GM15510 (cell line): ENCODE measurements at regions not wholly inside any gene's neighbourhood (a gene's known extent, or its start where the extent isn't known, plus 50 kb on each side); places are given as distances from the start of the nearest gene placed in this dataset.
A peak's percentile ranks its signal among the peaks of the same experiment; 100 is the strongest.

ENCODE experiments used
- POLR2A ChIP-seq: IDR thresholded peaks from 3 replicates; pipeline ENCODE4 v1.6.1; 2011; ENCODE audit warnings: borderline replicate concordance; ENCODE audit not compliant: insufficient read length; ENCODE audit errors: extremely low read depth

GRCh38 chrX:39811376-39811775, 286.4 kb downstream of the BCOR start:
- TF ChIP-seq POLR2A: no peak

- TF ChIP-seq POLR2A: no peak
These were observed 284.0 kb downstream of the BCOR start for GRCh38 chrX:39813631-39814277.

DNA sequence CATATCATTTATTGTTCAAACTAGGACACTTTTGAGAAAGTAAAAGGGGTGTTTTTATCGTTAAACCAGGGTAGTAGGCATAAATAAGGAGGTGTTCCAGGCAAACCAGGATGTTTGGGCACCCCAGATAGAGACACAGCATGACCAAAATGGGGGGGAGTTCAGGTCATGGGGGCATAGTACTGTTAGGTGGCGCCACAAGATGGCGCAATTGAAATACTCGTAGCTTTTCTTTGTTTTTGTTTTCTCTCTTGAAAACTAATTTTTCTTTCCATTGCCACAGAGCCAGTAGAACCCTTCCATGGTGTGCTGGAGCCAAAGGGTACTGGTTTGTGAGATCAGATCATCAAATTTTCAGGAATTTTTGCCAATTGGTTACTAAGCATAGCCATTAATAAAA, 283.4 kb downstream of the BCOR start:
- no peak for TF ChIP-seq POLR2A

DNA sequence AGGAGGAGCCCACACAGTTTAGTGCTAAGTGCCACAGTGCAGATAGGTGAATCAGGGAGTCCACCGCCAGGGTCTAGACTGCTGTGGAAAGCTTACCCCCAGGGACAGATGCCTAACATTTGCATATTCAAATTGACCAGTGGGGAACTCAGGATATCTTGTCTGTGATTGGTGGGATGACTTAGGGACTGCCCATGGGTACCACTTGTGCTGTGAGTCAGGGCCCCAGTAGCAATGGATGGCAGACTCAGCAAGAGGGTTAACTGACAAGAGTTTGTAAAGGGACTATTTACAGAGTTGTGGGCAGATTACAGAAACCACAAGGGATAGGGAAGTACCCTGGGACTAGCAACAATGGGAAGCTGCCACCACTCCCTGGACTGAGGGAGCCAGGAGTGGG, 282.1 kb downstream of the BCOR start:
- TF ChIP-seq POLR2A: peak; percentile 15

GRCh38 chrX:39816871-39817731, 280.7 kb downstream of the BCOR start:
- TF ChIP-seq POLR2A: no peak

DNA sequence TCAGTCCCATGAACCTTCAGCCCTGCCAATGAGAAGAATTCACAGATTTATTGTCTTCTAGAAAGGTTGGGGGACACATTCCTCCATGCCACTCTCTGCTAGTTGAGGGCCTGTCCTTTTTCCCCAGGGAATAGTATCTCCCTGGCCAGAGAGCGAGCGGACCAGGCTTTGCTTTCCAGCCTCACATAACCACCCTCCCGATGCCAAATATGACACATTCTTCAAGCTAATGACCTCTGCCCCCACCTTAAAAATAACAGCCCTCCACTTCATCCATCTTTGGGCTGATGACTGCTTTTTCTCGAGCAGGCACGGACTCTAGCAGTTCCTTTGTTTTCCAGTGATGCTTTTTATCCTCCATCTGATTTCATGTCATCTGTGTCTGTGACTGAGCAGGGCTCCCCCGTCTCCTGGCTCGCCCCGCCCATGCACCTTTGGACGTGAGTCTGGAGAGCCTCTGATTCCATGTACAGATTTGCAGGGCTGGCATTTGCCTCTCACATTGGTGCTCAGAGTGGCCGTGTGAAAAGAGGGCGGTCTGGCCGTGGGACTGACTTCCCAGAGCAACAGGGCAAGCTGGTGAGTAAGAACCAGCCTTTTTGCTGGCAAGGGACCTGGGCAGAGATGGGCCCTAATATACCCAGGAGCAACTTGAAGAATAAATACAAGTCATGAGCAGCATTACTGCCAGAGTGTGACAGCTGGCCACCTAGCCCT, 279.8 kb downstream of the BCOR start:
- no peak for TF ChIP-seq POLR2A

- no peak for TF ChIP-seq POLR2A
These were observed 279.0 kb downstream of the BCOR start for GRCh38 chrX:39818750-39819149.

GRCh38 chrX:39819921-39820849, 277.6 kb downstream of the BCOR start:
- no peak for TF ChIP-seq POLR2A

DNA sequence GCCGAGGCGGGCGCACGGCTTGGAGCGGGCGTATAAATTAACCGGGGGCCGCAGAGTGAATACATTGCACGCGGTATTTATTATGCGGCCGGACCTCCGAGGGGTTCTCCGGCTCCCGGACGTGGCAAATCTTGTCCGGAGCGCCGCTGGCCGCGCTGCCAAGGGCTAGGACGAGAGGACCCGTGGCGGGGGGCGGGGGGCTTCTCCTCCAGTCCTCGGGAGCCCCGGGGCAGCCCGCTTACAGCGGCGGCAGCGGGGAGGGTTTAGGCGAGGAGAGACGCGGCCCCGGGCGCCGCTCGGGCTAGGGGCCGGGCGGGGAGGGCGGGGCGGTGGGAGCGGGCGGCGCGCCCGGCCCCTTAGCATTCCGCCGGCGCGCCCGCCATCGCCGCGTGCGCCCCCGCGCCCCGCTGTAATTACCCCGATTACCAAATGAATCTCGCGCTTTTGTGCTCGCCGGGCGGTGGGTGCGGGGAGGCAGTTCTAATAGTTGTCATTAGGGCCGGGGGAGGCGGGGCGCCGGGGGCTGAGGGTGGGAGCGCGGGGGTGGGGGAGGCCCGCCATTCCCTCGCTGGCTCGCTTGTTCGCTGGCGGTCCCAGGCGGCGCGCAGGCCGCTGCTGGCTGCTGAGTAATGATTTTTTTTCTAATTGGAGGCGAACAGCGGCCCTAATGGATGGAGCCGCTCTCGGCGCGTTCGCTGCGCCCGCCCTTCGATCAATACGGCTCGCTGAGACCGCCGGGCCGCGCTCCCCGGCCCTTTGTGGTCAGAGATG, 276.6 kb downstream of the BCOR start:
- TF ChIP-seq POLR2A: no peak

DNA sequence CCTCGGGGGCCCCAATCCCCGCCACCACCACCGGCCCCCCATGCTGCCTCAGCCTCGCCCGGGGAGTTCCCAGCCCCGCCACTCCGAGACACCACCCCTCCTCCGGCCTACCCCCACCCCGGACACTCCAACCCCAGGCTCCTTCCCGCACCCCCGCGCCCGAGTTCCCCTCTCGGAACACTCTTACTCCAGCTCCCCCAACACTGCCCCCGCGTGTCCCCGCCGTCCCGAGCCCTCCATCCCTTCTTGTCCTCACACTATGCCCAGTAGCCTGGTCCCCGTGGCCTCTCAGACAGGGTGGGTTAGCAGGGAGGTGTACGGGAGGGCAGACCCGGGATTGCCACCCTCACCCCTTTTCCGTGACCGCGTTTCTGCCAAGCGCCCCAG, 276.1 kb downstream of the BCOR start:
- no peak for TF ChIP-seq POLR2A

DNA sequence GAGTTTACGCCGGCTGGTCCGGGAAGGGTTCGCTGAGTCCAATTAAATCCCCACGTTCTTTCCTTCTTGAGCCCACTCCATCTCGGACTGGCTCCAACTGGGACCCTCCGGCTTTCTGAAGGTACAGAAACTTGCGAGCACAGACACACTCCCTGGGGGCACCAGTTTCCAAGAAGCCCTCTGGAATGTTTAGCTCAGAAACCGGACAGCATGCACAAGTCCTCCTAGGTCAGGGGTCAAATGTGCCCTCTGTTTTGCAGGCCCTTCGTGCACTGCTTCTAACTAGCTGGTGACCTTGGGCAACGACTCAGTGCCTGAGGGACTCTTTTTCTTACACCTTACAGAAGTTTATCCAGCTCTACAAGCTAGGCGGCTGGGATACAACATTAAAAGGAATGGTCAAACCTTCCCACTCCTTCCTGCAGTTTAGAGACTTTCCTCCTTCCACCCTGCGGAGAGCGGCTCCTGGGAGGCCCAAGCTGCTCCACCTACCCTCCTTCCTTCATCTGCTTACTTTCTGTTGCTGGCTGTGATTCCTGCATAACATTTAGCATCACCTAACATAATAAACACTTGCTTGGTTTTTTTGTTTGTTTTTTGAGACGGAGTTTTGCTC, 275.5 kb downstream of the BCOR start:
- no peak for TF ChIP-seq POLR2A

DNA sequence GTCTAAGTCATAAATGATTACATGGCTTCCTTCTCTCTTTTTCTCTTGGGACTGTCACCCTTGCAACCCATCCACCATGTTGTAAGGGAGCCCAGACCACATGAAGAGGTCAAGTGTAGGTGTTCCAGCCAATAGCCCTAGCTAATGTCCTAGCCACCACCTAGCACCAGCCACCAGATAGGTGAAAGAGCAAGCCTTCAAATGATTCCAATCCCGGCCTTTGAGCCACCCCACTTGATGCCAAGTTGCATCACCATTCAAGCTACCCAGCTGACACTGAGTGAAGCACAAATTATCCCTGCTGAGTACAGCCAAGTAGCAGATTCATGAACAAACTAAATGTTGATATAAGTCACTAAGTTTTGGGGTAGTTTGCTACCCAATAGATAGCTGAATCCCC, 274.3 kb downstream of the BCOR start:
- TF ChIP-seq POLR2A: no peak

DNA sequence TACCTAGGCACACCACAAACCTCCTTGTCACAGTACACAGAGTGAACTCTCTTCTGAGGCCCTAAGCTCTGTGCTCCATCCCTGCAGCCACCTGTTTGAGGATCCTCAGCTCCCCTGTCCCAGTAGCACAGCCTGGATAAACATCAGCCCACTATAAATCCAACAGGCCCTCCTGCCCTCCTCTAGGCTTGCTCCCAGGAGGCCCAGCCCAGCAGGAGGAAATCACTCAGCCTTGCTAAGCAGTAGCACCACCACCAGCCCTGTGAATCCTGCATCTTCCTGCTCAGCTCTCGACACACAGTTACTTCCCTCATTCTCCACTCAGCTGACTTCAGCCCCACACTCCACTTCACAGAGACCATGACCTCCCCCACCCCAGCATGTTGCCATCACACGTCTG, 273.9 kb downstream of the BCOR start:
- no peak for TF ChIP-seq POLR2A
